ENCODE measurements at regions not wholly inside any gene's neighbourhood (a gene's known extent, or its start where the extent isn't known, plus 50 kb on each side); places are given as distances from the start of the nearest gene placed in this dataset.
"Not testable (repeated sequence)": the region's sequence is repeated elsewhere in the genome, so short reads cannot be mapped to it uniquely, and the experiment has no call there.

- TF ChIP-seq POLR2A (IDR thresholded peaks at IDR 0.05) (no peak), CTCF (IDR thresholded peaks at IDR 0.05) (no peak)
- H3K27ac ChIP-seq: no peak overlapping the region
- DNase-seq: no peak
- H3K27me3 ChIP-seq: no peaks in the 10 kb centered on the region
- H3K4me3 ChIP-seq: no peak overlapping the region
- intact Hi-C loops (cut with DNase I): no loop called here
- no peak for ATAC-seq
- no peaks in the 10 kb centered on the region for H3K9me3 ChIP-seq
- no peaks in the 10 kb centered on the region for H3K4me1 ChIP-seq
- H3K36me3 ChIP-seq: no peaks in the 10 kb centered on the region
- WGBS (ENCODE audit: insufficient coverage, low coverage, low lambda C conversion rate, missing lambda C conversion rate): 18% methylated on average over 7 of the region's 13 CpGs
Measured at GRCh38 chr9:96149533-96150280, 152.3 kb downstream of the HSD17B3 start.

- no peak for TF ChIP-seq CTCF (IDR thresholded peaks at IDR 0.05)
- no peak for TF ChIP-seq POLR2A (IDR thresholded peaks at IDR 0.05)
- intact Hi-C loops (cut with DNase I): no loop called here
- Histone ChIP-seq H3K27ac (no peak overlapping the region), H3K36me3 (no peaks in the 10 kb centered on the region), H3K4me1 (no peaks in the 10 kb centered on the region), H3K9me3 (no peaks in the 10 kb centered on the region), H3K4me3 (no peak overlapping the region), H3K27me3 (no peaks in the 10 kb centered on the region)
- no peak for ATAC-seq
- 66% methylated on average over 5 of the region's 8 CpGs for WGBS (ENCODE audit: insufficient coverage, low coverage, low lambda C conversion rate, missing lambda C conversion rate)
- DNase-seq: no peak
Measured at GRCh38 chr9:96148634-96149532, 153.1 kb downstream of the HSD17B3 start.

DNA sequence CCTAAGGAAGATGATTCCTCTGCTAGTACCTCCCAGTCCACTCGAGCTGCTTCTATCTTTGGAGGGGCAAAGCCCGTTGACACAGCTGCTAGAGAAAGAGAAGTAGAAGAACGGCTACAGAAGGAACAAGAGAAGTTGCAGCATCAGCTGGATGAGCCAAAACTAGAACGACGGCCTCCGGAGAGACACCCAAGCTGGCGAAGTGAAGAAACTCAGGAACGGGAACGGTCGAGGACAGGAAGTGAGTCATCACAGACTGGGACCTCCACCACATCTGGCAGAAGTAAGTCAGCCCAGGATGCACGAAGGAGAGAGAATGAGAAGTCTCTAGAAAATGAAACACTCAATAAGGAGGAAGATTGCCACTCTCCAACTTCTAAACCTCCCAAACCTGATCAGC, 154.9 kb downstream of the HSD17B3 start:
- H3K9me3 ChIP-seq; DNase-seq; H3K4me1 ChIP-seq; H3K27me3 ChIP-seq; intact Hi-C loops (cut with DNase I); ATAC-seq; H3K27ac ChIP-seq; H3K4me3 ChIP-seq; H3K36me3 ChIP-seq: not testable (repeated sequence)
- WGBS (ENCODE audit: insufficient coverage, low coverage, low lambda C conversion rate, missing lambda C conversion rate): 39% methylated on average over 11 of the region's 11 CpGs

DNA sequence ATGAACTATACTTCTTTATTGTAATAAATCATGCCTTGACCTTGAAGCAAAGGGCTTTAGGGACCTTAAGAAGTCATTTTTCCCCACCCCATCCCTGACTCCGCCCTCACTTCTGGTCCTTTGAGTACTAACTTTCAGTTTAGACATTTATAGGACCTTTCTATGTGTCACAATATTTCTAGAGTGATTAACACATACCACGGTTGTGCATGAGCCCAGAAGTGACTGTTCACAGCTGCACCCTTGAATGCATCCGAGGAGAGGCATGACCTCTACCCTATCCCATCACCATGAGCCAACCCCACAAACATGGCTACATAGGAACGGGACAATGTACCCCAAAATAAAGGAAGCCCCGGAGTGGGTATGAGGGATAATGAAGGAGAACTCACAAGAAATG, 160.3 kb downstream of the HSD17B3 start:
- WGBS (ENCODE audit: insufficient coverage, low coverage, low lambda C conversion rate, missing lambda C conversion rate): 31% methylated on average over 5 of the region's 5 CpGs
- intact Hi-C loops (cut with DNase I): no loop called here
- Histone ChIP-seq H3K27me3 (no peaks in the 10 kb centered on the region), H3K4me3 (no peak overlapping the region), H3K27ac (no peak overlapping the region), H3K4me1 (no peaks in the 10 kb centered on the region), H3K36me3 (no peaks in the 10 kb centered on the region), H3K9me3 (no peaks in the 10 kb centered on the region)
- no peak for ATAC-seq
- TF ChIP-seq POLR2A (IDR thresholded peaks at IDR 0.05) (no peak), CTCF (IDR thresholded peaks at IDR 0.05) (no peak)
- DNase-seq: no peak

DNA sequence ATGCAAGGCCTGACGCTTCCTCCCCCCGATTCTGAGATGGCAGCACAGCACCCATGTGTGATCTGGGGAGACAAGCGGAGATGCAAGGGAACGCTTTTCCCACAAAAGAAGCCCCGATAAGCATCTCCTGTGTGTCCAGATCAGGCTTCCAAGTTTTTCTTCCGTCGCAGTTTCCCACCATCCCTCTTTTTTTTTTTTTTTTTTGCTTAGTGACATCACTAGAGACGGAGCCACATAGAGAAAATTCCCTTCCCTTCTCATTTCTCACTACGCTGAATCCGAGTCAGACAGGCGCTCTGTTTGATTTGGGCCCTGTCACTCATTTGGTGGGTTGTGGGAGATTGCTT, 160.9 kb downstream of the HSD17B3 start:
- Histone ChIP-seq H3K4me1 (no peaks in the 10 kb centered on the region), H3K27me3 (no peaks in the 10 kb centered on the region), H3K36me3 (no peaks in the 10 kb centered on the region), H3K9me3 (no peaks in the 10 kb centered on the region), H3K4me3 (no peak overlapping the region), H3K27ac (no peak overlapping the region)
- WGBS (ENCODE audit: insufficient coverage, low coverage, low lambda C conversion rate, missing lambda C conversion rate): 76% methylated on average over 8 of the region's 11 CpGs
- TF ChIP-seq POLR2A (IDR thresholded peaks at IDR 0.05) (no peak), CTCF (IDR thresholded peaks at IDR 0.05) (no peak)
- no peak for ATAC-seq
- intact Hi-C loops (cut with DNase I): no loop called here
- DNase-seq: no peak

All from right lobe of liver (tissue), 6 donors.